Activated CD4-positive, alpha-beta T cell treated with anti-CD3 and anti-CD28 coated beads, Interleukin-2, amount 50 U/mL, for 16 hours (primary cell): ENCODE measurements at regions not wholly inside any gene's neighbourhood (a gene's known extent, or its start where the extent isn't known, plus 50 kb on each side); places are given as distances from the start of the nearest gene placed in this dataset.
"Not testable (repeated sequence)": the region's sequence is repeated elsewhere in the genome, so short reads cannot be mapped to it uniquely, and the experiment has no call there.

Experiments
- DNase-seq: peaks from one replicate; pipeline ENCODE4 v3.0.0-alpha.2; 2020

GRCh38 chr18:10086458-10087210 is 172.8 kb downstream of the VAPA start:
- no peak for DNase-seq

GRCh38 chr18:10088734-10089133 is 174.9 kb downstream of the VAPA start:
- DNase-seq = no peak

GRCh38 chr18:10089881-10090280 is 176.1 kb downstream of the VAPA start:
- no peak for DNase-seq

DNA sequence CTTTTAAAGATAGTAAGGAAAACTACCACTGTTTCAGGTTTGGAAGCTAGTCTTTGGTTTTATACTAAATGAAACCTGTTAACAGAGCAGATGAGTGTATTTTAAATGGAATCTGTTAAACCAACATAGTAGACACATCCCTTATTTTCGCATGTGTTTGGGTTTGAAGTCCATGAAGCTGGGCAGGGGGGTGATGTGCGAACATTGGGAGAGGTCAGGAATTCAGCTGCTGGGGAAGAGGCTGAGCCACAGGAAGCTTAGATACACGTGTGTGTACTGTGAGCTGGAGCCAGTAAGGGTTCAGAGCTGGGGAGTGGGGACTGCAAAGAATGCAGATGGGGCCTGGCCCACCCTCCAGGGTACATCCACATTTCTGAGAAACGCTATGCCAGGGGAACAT is 176.9 kb downstream of the VAPA start:
- no peak for DNase-seq

DNA sequence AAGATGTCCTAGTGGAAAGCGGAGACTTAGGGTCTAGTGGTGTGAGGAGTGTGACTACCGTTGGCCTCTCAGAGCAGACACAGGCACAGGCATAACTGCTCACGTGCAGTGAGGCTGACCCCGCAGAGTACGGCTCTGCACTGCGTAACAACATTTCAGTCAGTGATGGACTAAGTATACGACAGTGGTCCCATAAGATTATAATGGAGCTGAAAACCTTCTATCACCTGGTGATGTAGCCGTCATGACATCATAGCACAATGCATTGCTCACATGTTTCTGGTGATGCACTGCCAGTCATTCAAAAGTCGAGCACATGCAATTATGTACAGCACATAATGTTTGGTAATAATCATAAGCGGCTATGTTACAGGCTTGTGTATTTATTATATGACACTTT is 179.6 kb downstream of the VAPA start:
- DNase-seq = no peak

GRCh38 chr18:10094154-10094553 is 180.3 kb downstream of the VAPA start:
- DNase-seq = no peak

GRCh38 chr18:10094655-10095054 is 180.8 kb downstream of the VAPA start:
- no peak for DNase-seq

DNA sequence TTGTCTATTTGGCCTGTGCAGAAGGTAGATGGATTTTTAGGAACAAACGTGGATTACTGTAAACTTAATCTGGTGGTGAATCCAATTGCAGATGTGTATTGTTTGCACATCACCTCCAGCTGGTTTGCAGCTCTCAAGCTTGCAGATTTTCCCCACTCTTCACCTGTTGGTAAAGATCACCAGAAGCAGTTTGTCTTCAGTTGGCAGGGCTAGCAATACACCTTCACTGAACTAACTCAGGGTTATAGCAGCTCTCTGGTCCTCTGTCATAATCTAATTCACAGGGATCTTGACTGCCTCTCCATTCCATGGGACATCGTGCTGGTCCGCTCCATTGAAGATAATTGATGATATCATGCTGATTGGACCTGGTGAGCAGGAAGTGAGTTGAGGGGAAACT is 181.5 kb downstream of the VAPA start:
- no peak for DNase-seq

DNA sequence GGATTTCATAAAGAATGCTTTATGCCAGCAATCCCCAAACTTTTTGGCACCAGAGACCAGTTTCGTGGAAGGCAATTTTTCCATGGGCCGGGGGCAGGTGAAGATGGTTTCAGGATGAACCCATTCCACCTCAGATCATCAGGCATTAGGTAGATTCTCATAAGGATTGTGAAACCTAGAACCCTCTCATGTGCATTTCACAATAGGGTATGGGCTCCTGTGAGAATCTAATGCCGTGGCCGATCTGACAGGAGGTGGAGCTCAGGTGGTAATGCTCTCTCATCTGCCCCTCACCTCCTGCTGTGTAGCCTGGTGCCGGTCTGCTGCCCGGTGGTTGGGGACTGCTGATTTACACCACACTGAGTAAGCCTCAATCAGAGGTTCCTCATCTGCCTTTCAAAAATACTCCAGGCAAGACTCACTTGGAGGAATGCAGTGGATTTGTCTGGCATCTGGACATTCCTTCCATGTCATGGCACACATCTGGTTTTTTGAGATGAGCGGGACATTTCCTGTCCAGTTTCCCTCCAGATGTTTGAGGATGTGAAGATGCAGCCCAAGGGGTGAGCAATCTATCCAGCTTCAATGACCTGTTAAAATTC is 185.8 kb downstream of the VAPA start:
- DNase-seq = no peak

- DNase-seq = no peak
Observed at GRCh38 chr18:10100196-10100595, 186.4 kb downstream of the VAPA start.

GRCh38 chr18:10100941-10101701 is 187.3 kb downstream of the VAPA start:
- no peak for DNase-seq

DNA sequence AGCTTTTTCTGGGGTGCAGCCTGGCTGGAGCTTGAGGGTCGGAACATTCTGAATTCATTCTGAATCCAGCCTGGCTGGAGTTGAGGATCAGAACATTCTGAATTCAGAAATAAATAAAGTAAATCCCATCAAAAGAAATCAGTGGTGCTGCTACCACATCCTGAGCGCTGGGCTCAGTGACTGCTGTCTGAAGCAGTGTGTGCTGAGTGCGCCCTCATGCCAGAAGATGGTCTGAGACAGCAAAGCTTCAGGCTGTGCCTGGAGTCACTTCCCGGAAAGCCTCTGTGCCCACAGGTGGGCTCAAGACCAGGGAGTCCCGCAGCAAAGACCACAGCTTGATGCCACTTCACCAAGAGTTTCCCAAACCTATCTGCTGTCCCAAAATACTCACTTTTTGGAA is 187.9 kb downstream of the VAPA start:
- no peak for DNase-seq

GRCh38 chr18:10105118-10105517 is 191.3 kb downstream of the VAPA start:
- DNase-seq = not testable (repeated sequence)

GRCh38 chr18:10111191-10111590 is 197.4 kb downstream of the VAPA start:
- DNase-seq = no peak

DNA sequence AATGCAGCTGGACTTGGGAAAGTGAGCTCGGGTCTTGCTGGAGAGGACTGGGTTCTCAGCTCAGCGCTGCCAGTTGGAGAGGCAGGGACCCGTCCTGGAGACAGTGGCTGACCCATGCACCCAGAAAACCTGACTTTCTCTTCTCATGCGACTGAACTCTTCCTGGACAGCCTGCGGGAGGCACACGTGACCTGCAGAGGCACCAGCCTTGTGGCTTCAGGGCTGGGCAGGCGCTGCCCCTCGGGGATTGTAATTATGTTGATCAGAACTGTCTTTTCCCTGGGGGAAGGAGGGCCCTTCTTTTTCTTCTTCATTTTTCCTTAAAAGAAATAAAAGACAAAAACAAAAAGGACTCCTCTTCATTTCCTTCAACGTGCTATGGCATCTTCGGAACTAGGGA is 198.1 kb downstream of the VAPA start:
- no peak for DNase-seq

DNA sequence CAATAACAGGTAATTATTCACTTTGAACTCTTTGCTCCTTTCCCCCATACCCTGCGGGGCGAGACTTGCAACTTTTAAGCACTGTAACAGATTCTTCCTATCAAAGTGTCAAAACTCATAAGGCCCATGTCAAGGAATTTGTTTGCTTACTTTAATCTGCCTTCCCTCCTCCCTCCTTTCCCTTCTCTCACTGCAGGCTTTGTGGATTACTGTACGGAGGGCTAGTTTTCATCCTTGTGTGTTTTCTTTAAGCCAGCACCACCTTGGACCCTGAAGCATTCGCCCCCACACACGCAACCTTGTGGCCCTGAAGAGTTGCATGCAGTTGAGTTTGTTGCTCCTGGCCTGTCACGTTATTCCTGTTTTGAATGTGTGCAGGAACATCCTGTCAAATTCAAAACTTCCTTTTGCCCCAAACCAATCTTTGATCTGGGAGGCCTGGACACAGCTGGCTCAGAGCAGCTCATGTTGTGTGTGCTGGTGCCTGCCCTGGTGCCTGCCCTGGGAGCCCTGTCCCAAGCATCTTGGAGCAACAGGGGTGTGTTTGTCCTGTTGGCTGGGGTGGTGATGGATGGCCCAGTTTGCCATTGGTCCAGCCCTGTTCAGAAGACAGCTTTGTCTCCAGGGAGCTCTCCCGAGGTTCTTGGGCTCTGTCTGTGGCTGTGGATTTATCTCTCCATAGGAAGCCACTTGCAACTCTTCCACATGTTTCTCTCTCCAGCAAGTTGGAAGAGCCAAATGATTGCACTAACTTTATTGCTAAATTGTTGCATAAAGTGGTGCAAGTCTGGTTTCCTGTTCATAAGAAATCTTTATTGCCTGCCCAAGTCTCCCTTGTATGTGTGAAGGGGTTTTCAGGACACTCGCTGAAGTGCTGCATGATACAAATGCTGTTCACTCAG is 199.6 kb downstream of the VAPA start:
- no peak for DNase-seq

DNA sequence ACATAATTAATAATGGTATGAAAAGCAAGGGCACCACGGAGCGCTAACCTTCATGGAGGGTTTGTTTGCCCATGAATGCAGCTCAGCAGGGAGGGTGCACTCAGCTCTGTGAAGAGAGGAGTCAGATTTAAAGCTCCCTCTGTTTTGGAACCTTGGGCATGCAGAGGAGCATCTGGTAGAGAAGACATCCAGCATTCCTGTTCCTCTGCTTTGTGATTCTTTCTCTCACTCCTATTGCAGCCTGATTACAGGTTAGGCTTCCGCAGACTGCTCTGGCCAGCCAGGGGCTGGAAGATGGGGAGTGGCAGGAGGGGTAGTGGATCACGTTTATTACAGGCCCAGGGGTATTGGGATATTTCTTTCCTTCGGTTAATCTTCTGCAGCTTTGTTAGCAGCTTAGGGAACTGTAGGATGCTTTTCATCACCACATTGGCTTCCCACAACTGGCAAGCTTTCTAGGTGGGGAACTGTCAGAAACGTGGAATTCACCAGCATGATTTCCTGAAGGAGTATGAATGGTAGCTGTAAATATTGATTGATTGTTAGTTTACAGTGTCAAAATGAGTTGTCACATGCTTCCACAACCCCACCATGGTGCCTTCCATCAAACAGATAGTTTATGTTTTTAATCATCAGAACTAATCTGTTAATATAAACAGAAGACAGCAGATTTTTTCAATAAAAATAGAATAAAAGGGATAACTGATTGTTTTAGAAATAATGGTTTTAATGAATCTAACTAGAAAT is 201.1 kb downstream of the VAPA start:
- DNase-seq = no peak

GRCh38 chr18:10116574-10116973 is 202.8 kb downstream of the VAPA start:
- DNase-seq = no peak

DNA sequence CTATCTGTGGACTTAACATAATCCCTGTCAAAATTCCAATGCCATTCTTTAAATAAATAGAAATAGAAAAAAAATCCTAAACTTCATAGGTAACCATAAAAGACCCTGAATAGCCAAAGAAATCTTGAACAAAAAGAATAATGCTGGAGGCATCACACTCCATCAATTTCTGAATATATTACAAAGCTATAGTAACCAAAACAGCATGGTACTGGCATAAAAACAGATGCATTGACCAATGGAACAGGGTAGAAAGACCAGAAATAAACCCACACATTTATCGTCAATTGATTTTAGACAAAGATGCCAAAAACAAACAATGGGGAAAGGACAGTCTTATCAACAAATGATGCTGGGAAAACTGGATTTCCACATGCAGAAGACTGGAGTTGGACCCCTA is 205.7 kb downstream of the VAPA start:
- no peak for DNase-seq

DNA sequence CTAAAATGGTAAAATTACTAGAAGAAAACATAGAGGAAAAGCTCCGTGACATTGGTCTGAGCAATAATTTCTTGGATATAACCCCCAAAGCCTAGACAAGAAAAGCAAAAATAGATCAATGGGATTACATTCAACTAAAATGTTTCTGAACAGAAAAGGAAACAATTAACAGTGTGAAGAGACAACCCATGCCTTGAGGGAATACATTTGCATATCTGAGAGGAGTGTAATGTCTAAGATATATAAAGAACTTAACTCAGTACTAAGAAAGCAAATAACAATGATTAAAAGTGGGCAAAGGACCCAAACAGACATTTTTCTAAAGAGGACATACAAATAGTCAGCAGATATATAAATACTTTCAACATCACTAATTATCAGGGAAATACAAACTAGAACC is 206.2 kb downstream of the VAPA start:
- DNase-seq = no peak

GRCh38 chr18:10120622-10121021 is 206.8 kb downstream of the VAPA start:
- no peak for DNase-seq

DNA sequence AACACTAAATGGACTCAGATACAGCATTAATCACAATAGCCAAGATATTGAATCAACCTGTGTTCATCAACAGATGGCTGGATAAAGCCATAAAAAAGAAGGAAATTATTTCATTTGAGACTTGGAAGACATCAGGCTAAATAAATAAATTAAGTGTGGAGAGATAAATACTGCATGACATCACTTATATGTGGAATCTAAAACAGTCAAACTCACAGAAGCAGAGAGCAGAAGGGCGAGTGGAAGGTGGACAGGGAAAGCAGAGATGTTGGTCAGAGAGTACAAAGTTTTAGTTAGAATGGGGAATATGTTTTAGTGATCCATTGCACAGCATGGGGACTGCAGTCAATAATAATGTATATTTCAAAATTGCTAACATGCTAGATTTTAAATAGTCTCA is 207.2 kb downstream of the VAPA start:
- no peak for DNase-seq
